HFF-Myc (cell line): ENCODE measurements at regions not wholly inside any gene's neighbourhood (a gene's known extent, or its start where the extent isn't known, plus 50 kb on each side); places are given as distances from the start of the nearest gene placed in this dataset.
A peak's percentile ranks its signal among the peaks of the same experiment; 100 is the strongest.
"Not testable (repeated sequence)": the region's sequence is repeated elsewhere in the genome, so short reads cannot be mapped to it uniquely, and the experiment has no call there.

Source experiments
- DNase-seq: peaks from one replicate; pipeline ENCODE4 v3.0.0-alpha.2; 2011; ENCODE audit warnings: low read depth; ENCODE audit errors: extremely low read depth
- H3K4me3 ChIP-seq: replicated peaks from 2 replicates; pipeline ENCODE4 v1.5.1; 2011; ENCODE audit warnings: low read depth, mild to moderate bottlenecking, control low read depth, low read length
- TF ChIP-seq, protein P1 (sequence below): IDR thresholded peaks from 2 replicates; pipeline ENCODE4 v1.5.1; 2012; ENCODE audit warnings: mild to moderate bottlenecking, low read depth, low read length, control low read depth; ENCODE audit errors: missing control alignments

DNA sequence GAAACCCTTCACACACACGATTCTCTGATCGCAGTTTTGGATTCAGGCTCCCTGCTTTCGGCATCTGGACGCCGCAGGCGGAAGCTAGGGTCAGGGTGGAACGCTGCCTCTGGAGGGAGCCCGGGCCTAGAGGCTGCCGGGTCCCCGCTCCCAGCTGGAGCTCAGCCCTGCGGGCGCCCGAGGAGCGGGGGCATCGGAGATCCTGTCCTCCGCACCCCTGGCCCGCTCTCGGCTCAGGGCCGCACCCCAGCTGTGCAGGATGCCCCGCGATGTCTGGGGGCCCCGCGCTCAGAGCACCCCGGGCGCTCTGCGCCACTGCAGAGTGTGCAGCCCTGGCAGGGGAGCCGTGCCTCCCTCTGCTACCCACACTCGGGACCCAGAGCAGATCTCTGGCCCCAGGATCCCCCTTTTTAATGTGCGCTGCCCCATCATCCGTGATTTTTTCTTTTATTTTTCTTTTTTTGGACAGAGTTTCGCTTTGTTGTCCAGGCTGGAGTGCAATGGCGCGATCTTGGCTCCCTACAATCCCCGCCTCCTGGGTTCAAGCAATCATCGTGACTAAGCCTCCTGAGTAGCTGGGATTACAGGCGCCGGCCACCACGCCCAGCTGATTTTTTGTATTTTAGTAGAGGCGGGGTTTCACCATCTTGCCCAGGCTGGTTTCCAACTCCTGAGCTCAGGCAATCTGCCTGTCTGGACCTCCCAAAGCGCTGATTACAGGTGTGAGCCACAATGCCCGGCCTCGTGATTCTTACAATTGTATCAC lies 54.8 kb upstream of the TUBA3E start:
- DNase-seq = no peak
- TF ChIP-seq, protein P1, sequence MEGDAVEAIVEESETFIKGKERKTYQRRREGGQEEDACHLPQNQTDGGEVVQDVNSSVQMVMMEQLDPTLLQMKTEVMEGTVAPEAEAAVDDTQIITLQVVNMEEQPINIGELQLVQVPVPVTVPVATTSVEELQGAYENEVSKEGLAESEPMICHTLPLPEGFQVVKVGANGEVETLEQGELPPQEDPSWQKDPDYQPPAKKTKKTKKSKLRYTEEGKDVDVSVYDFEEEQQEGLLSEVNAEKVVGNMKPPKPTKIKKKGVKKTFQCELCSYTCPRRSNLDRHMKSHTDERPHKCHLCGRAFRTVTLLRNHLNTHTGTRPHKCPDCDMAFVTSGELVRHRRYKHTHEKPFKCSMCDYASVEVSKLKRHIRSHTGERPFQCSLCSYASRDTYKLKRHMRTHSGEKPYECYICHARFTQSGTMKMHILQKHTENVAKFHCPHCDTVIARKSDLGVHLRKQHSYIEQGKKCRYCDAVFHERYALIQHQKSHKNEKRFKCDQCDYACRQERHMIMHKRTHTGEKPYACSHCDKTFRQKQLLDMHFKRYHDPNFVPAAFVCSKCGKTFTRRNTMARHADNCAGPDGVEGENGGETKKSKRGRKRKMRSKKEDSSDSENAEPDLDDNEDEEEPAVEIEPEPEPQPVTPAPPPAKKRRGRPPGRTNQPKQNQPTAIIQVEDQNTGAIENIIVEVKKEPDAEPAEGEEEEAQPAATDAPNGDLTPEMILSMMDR = no peak
- H3K4me3 ChIP-seq = peak overlapping the region; percentile 28

DNA sequence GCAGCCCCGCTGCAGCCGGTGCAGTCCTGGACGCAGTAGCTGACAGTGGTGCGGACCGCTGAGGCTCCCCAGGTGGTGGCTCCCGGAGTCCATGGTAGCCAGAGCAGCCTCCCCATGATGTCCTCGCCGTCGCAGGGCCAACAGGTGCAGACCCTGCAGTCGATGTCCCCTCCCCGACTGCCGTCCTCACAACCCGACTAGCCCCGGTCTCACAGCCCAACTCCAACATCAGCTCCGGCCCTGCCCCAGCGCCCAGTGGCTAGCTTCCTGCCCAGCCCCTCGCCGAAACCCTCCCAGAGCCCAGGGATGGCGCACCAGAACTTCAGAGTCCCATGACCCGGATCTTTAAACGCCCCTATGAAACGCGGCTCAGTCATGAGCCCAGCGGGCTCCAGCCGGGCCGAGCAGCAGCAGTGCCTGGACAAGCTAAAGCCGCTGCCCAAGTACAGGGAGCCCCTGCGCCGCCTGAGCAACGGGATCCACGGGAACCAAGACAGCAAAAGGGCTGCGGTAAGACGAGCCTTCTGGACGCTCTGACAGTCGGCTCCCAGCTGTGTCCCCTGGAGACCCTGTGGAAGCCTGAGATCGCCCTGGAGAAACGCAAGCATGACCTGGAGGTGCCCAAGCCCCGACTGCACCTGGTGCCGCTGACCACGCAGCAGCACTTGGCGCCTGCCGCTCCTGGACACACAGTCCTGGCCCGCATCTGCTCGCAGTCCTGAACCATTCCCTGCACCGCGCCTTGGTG lies 53.8 kb upstream of the TUBA3E start:
- DNase-seq = no peak
- H3K4me3 ChIP-seq = no peak overlapping the region
- TF ChIP-seq, protein P1 = no peak

DNA sequence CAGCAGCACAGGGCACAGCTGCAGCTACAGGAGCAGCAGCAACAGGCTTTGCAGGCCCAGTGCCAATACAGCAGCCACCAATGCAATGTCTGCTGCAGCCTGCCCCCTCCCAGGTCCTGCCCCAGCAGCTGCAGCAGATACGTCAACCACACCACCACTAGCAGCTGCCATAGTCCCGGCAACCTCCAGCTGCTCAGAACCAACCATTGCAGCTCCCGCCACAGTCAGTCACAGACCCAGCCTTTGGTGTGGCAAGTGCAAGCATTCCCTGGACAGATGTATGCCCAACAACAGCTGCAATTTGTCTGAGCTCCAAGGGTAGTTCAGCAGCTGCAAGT lies 53.3 kb upstream of the TUBA3E start:
- DNase-seq = no peak
- no peak overlapping the region for H3K4me3 ChIP-seq
- TF ChIP-seq, protein P1 = no peak

DNA sequence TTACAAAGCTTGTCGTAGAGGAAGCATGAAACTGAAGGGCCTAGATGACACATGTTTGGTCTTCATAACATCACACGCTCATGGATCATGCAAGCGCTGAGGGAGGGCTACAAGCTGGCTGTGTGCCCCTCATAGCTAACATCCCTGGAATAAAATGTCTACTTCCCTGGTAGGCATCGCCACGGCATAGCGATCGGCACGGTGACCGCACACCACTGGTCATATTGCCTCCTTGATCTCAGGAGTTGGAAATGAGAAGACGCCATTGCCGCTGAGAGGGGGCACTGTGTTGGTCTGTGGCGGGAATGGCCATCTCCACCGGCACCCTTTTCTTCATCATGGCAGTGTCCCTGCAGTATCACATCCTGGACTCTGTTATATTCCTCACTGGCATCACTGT lies 50.1 kb upstream of the TUBA3E start:
- DNase-seq, H3K4me3 ChIP-seq: not testable (repeated sequence)
